ENCODE measurements at regions not wholly inside any gene's neighbourhood (a gene's known extent, or its start where the extent isn't known, plus 50 kb on each side); places are given as distances from the start of the nearest gene placed in this dataset.

DNA sequence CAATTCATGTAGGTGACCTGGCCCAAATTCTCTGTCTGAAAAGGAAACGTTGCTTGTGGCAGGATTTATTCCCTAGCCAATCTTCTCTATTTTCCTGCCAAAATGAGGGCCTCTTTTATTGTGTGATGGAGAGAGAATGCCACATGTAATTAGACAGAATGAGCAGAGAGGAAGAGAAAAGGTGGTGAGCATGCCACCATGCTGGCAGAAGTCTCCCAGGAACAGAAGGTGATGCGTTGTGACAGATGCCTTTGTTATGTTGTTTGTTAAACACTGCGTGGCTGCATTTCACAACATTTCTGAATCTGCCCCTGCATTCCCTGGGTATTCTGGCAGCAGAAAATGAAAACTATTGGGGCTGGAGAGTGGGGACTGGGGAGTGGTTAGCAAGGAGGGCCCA, 577.6 kb downstream of the TLR4 start:
- no peaks in the 10 kb centered on the region for H3K9me3 Mint-ChIP-seq
- 62 to 76% methylated on average over 3 of the region's 3 CpGs for WGBS, 2 experiments (ENCODE audit: insufficient coverage in 1 of 2, insufficient read length in 1 of 2)

GRCh38 chr9:118283488-118283887, 579.3 kb downstream of the TLR4 start:
- Histone ChIP-seq H3K9ac (ENCODE audit: extremely low read depth, low read length, poor library complexity, severe bottlenecking) (no peak overlapping the region), H3K4me3 (ENCODE audit: low read length) (no peak overlapping the region), H3K4me1 (ENCODE audit: control insufficient read depth, insufficient read depth, low read length) (no peaks in the 10 kb centered on the region), H3K9me3 (ENCODE audit: control insufficient read depth, low read length) (no peaks in the 10 kb centered on the region), H3K27me3 (ENCODE audit: control insufficient read depth, insufficient read depth, low read length, poor library complexity, severe bottlenecking) (no peaks in the 10 kb centered on the region), H3K27ac (ENCODE audit: low read depth, low read length) (no peak overlapping the region), H3K36me3 (ENCODE audit: control insufficient read depth, insufficient read depth, low read length) (no peaks in the 10 kb centered on the region)
- DNase-seq: no peak
- no peaks in the 10 kb centered on the region for H3K9me3 Mint-ChIP-seq
- no peak overlapping the region for H3K27ac Mint-ChIP-seq
- no peaks in the 10 kb centered on the region for H3K27me3 Mint-ChIP-seq (ENCODE audit: insufficient read depth)
- H3K4me3 Mint-ChIP-seq: no peak overlapping the region
- H3K4me1 Mint-ChIP-seq: no peaks in the 10 kb centered on the region
- no peaks in the 10 kb centered on the region for H3K36me3 Mint-ChIP-seq (ENCODE audit: low read depth)
- no peak for TF ChIP-seq CTCF (conservative IDR thresholded peaks at IDR 0.05)

More for the DNA sequence above, 577.6 kb downstream of the TLR4 start:
- Histone ChIP-seq H3K27me3 (ENCODE audit: control insufficient read depth, insufficient read depth, low read length, poor library complexity, severe bottlenecking) (no peaks in the 10 kb centered on the region), H3K4me3 (ENCODE audit: low read length) (no peak overlapping the region), H3K9ac (ENCODE audit: extremely low read depth, low read length, poor library complexity, severe bottlenecking) (no peak overlapping the region), H3K27ac (ENCODE audit: low read depth, low read length) (no peak overlapping the region), H3K9me3 (ENCODE audit: control insufficient read depth, low read length) (no peaks in the 10 kb centered on the region), H3K4me1 (ENCODE audit: control insufficient read depth, insufficient read depth, low read length) (no peaks in the 10 kb centered on the region), H3K36me3 (ENCODE audit: control insufficient read depth, insufficient read depth, low read length) (no peaks in the 10 kb centered on the region)
- Mint-ChIP-seq H3K4me1 (no peaks in the 10 kb centered on the region), H3K36me3 (ENCODE audit: low read depth) (no peaks in the 10 kb centered on the region), H3K4me3 (no peak overlapping the region), H3K27ac (no peak overlapping the region), H3K27me3 (ENCODE audit: insufficient read depth) (no peaks in the 10 kb centered on the region)
- no peak for TF ChIP-seq CTCF (conservative IDR thresholded peaks at IDR 0.05)
- DNase-seq: no peak

- no peak for TF ChIP-seq CTCF (conservative IDR thresholded peaks at IDR 0.05)
- DNase-seq: no peak
- Mint-ChIP-seq H3K9me3 (peaks cover 2% of the 10 kb centered on the region), H3K27ac (no peak overlapping the region), H3K27me3 (ENCODE audit: insufficient read depth) (no peaks in the 10 kb centered on the region), H3K4me1 (no peaks in the 10 kb centered on the region), H3K4me3 (no peak overlapping the region), H3K36me3 (ENCODE audit: low read depth) (no peaks in the 10 kb centered on the region)
- Histone ChIP-seq H3K9ac (ENCODE audit: extremely low read depth, low read length, poor library complexity, severe bottlenecking) (no peak overlapping the region), H3K36me3 (ENCODE audit: control insufficient read depth, insufficient read depth, low read length) (no peaks in the 10 kb centered on the region), H3K4me3 (ENCODE audit: low read length) (no peak overlapping the region), H3K4me1 (ENCODE audit: control insufficient read depth, insufficient read depth, low read length) (no peaks in the 10 kb centered on the region), H3K27me3 (ENCODE audit: control insufficient read depth, insufficient read depth, low read length, poor library complexity, severe bottlenecking) (no peaks in the 10 kb centered on the region), H3K27ac (ENCODE audit: low read depth, low read length) (no peak overlapping the region), H3K9me3 (ENCODE audit: control insufficient read depth, low read length) (peaks cover 5% of the 10 kb centered on the region)
- WGBS, 2 experiments (ENCODE audit: insufficient coverage in 1 of 2, insufficient read length in 1 of 2): 17 to 58% methylated on average over 2 to 3 of the region's 3 CpGs
Observed at GRCh38 chr9:118290116-118290515, 585.9 kb downstream of the TLR4 start.

Data from endodermal cell (in vitro differentiated cells).